SU-DHL-6 (cell line): ENCODE measurements at regions not wholly inside any gene's neighbourhood (a gene's known extent, or its start where the extent isn't known, plus 50 kb on each side); places are given as distances from the start of the nearest gene placed in this dataset.

ENCODE experiments used
- H2AFZ ChIP-seq: fragments of 200-600 bp; sonication (generic); 2 replicates; pipeline ENCODE4 v1.6.1; 2014; ENCODE audit warnings: low read depth, mild to moderate bottlenecking, moderate library complexity, mixed read lengths, antibody characterized with exemption, low read length; ENCODE audit not compliant: severe bottlenecking
- H3F3A ChIP-seq: fragments of 200-600 bp; shearing (Covaris generic); 2 replicates; pipeline ENCODE4 v1.6.0; 2016; ENCODE audit warnings: antibody characterized with exemption, mild to moderate bottlenecking; ENCODE audit not compliant: insufficient read depth
- H3K27ac ChIP-seq: fragments of 200-600 bp; sonication (generic); 2 replicates; pipeline ENCODE4 v1.5.1; 2016; ENCODE audit warnings: low read depth, mild to moderate bottlenecking, low read length, moderate library complexity, mixed read lengths
- H3K27me3 ChIP-seq: fragments of 200-600 bp; sonication (generic), shearing (Covaris generic); 2 replicates; pipeline ENCODE4 v1.6.0; 2014; ENCODE audit warnings: mild to moderate bottlenecking, low read length
- H3K36me3 ChIP-seq: fragments of 200-600 bp; sonication (generic); 2 replicates; pipeline ENCODE4 v1.6.1; 2014; ENCODE audit warnings: mild to moderate bottlenecking, low read length, mixed read lengths
- H3K4me2 ChIP-seq: fragments of 300-600, 200-600 bp; shearing (Covaris generic), sonication (generic); 2 replicates; pipeline ENCODE4 v1.6.0; 2014; ENCODE audit warnings: low read length, low read depth, mild to moderate bottlenecking; ENCODE audit not compliant: poor library complexity, severe bottlenecking
- H3K4me3 ChIP-seq: fragments of 200-600 bp; sonication (generic); 2 replicates; pipeline ENCODE4 v1.5.1; 2014; ENCODE audit warnings: antibody characterized with exemption, low read length, mild to moderate bottlenecking, mixed read lengths; ENCODE audit not compliant: insufficient read depth, poor library complexity, severe bottlenecking
- H3K79me2 ChIP-seq: fragments of 200-600 bp; sonication (generic); 2 replicates; pipeline ENCODE4 v1.6.1; 2014; ENCODE audit warnings: mild to moderate bottlenecking, low read length, moderate library complexity; ENCODE audit not compliant: insufficient read depth
- H3K9ac ChIP-seq: fragments of 200-600 bp; sonication (generic); 2 replicates; pipeline ENCODE4 v1.7.0; 2014; ENCODE audit warnings: mild to moderate bottlenecking, low read length
- H3K9me2 ChIP-seq: fragments of 200-600 bp; sonication (generic); replicated peaks from 2 replicates; pipeline ENCODE4 v1.6.1; 2014; ENCODE audit warnings: low read length; ENCODE audit not compliant: insufficient read depth
- H3K9me3 ChIP-seq: fragments of 200-600 bp; sonication (generic); 2 replicates; pipeline ENCODE4 v1.6.1; 2014; ENCODE audit warnings: low read length, mixed read lengths; ENCODE audit not compliant: insufficient read depth
- H4K20me1 ChIP-seq: fragments of 200-600 bp; sonication (generic); 2 replicates; pipeline ENCODE4 v1.6.1; 2014; ENCODE audit warnings: low read depth, mild to moderate bottlenecking, antibody characterized with exemption, low read length, moderate library complexity, mixed read lengths
- CTCF ChIP-seq: fragments of 200-600 bp; sonication (generic); IDR thresholded peaks from one replicate; pipeline ENCODE4 v1.5.1; 2017; ENCODE audit warnings: antibody characterized with exemption, mild to moderate bottlenecking, low read length, moderate library complexity; ENCODE audit not compliant: insufficient read depth, poor library complexity, severe bottlenecking
- EZH2phosphoT487 ChIP-seq: fragments of 200-600 bp; sonication (generic), shearing (Covaris generic); conservative IDR thresholded peaks from 2 replicates; pipeline ENCODE4 v1.6.1; 2018; ENCODE audit warnings: mild to moderate bottlenecking, antibody characterized with exemption, low read length, moderate library complexity, mixed read lengths

- Histone ChIP-seq H3K79me2 (no peaks in the 10 kb centered on the region), H3K27ac (no peak overlapping the region), H4K20me1 (no peaks in the 10 kb centered on the region), H3K9ac (no peak overlapping the region), H2AFZ (no peak overlapping the region), H3K4me3 (no peak overlapping the region), H3K9me3 (no peaks in the 10 kb centered on the region), H3F3A (no peaks in the 10 kb centered on the region), H3K4me2 (no peak overlapping the region), H3K9me2 (no peaks in the 10 kb centered on the region), H3K36me3 (no peaks in the 10 kb centered on the region), H3K27me3 (no peaks in the 10 kb centered on the region)
- TF ChIP-seq EZH2phosphoT487 (no peak), CTCF (no peak)
Measured at GRCh38 chr15:81589671-81590070, 215.7 kb upstream of the TMC3 start.

- Histone ChIP-seq H3K4me3 (no peak overlapping the region), H3K9ac (no peak overlapping the region), H2AFZ (no peak overlapping the region), H3K27me3 (peaks cover 3% of the 10 kb centered on the region; the same call in 1 of the 2 replicates), H3F3A (no peaks in the 10 kb centered on the region), H3K9me3 (no peaks in the 10 kb centered on the region), H3K4me2 (no peak overlapping the region), H3K27ac (no peak overlapping the region), H3K9me2 (no peaks in the 10 kb centered on the region), H4K20me1 (no peaks in the 10 kb centered on the region), H3K36me3 (no peaks in the 10 kb centered on the region), H3K79me2 (no peaks in the 10 kb centered on the region)
- TF ChIP-seq EZH2phosphoT487 = no peak
- TF ChIP-seq CTCF = no peak
Measured at GRCh38 chr15:81575436-81576123, 201.6 kb upstream of the TMC3 start.

GRCh38 chr15:81573098-81573746 lies 199.2 kb upstream of the TMC3 start:
- H3K4me3 ChIP-seq = no peak overlapping the region
- H3K27me3 ChIP-seq = no peaks in the 10 kb centered on the region
- no peak overlapping the region for H2AFZ ChIP-seq
- H3K36me3 ChIP-seq = no peaks in the 10 kb centered on the region
- H3F3A ChIP-seq = no peaks in the 10 kb centered on the region
- TF ChIP-seq EZH2phosphoT487 = no peak
- no peak for TF ChIP-seq CTCF
- H3K9ac ChIP-seq = no peak overlapping the region
- no peaks in the 10 kb centered on the region for H3K9me3 ChIP-seq
- no peak overlapping the region for H3K27ac ChIP-seq
- no peak overlapping the region for H3K4me2 ChIP-seq
- H3K9me2 ChIP-seq = no peaks in the 10 kb centered on the region
- no peaks in the 10 kb centered on the region for H3K79me2 ChIP-seq
- no peaks in the 10 kb centered on the region for H4K20me1 ChIP-seq
